ENCODE measurements at regions not wholly inside any gene's neighbourhood (a gene's known extent, or its start where the extent isn't known, plus 50 kb on each side); places are given as distances from the start of the nearest gene placed in this dataset.

GRCh38 chr6:77036400-77036799, 426.9 kb downstream of the HTR1B start:
- RAD21 ChIA-PET (ENCODE audit: low non-redundant PET in 1 of 2, low total read pairs in 2 of 2, uncharacterized antibody in 2 of 2, unreplicated experiment in 2 of 2), result no interaction called here
- Histone ChIP-seq H3K27ac (ENCODE audit: low read depth, low read length) (no peak overlapping the region), H3K4me1 (ENCODE audit: control insufficient read depth in 1 of 2, insufficient read depth in 2 of 2, low read length in 2 of 2) (peaks cover 0 to 7% of the 10 kb centered on the region in 2 experiments; a peak in 2 of 4 replicates), H3K4me2 (ENCODE audit: low read length) (no peak overlapping the region), H4K20me1 (ENCODE audit: insufficient read depth) (no peaks in the 10 kb centered on the region), H3K4me3 (replicated peaks in 1 of 2; ENCODE audit: low read depth in 1 of 2, low read length in 2 of 2) (no peak overlapping the region), H3K36me3 (ENCODE audit: control insufficient read depth in 1 of 2, insufficient read depth in 2 of 2, low read length in 2 of 2) (no peaks in the 10 kb centered on the region), H2AFZ (ENCODE audit: low read depth, low read length, poor library complexity, severe bottlenecking) (no peak overlapping the region), H3K27me3 (ENCODE audit: insufficient read depth, low read length) (no peaks in the 10 kb centered on the region), H3K9ac (ENCODE audit: low read length) (no peak overlapping the region), H3K79me2 (ENCODE audit: insufficient read depth, low read length) (no peaks in the 10 kb centered on the region), H3K9me3 (ENCODE audit: control insufficient read depth in 1 of 2, insufficient read depth in 1 of 2, low read depth in 1 of 2, low read length in 2 of 2) (no peaks in the 10 kb centered on the region), H3K9me2 (ENCODE audit: insufficient read depth) (no peaks in the 10 kb centered on the region)
- intact Hi-C loops (cut with micrococcal nuclease), result no loop called here
- DNase-seq (ENCODE audit: low read depth, low spot score) (no peak), ATAC-seq (no peak)
- no TSS peak for BruUV-seq (replicated peaks)
- CTCF ChIA-PET, result no interaction called here
- TF ChIP-seq CTCF (IDR thresholded peaks at IDR 0.05 in 2 of 3, conservative IDR thresholded peaks at IDR 0.05 in 1 of 3; ENCODE audit: borderline replicate concordance in 1 of 3, insufficient read depth in 1 of 3, low read depth in 2 of 3, low read length in 2 of 3) (no peak), CBX3 (IDR thresholded peaks at IDR 0.05; ENCODE audit: low read depth) (no peak), MAX (IDR thresholded peaks at IDR 0.05) (no peak), EZH2phosphoT487 (IDR thresholded peaks at IDR 0.05; ENCODE audit: borderline replicate concordance) (no peak), REST (IDR thresholded peaks at IDR 0.05; ENCODE audit: low read depth) (no peak), ZFX (IDR thresholded peaks at IDR 0.05) (no peak), ZBTB33 (IDR thresholded peaks at IDR 0.05; ENCODE audit: extremely low read depth, insufficient replicate concordance, low read length) (no peak), ATF3 (IDR thresholded peaks at IDR 0.05) (no peak), POLR2A (IDR thresholded peaks at IDR 0.05; ENCODE audit: borderline replicate concordance, extremely low read depth, insufficient read depth, insufficient read length) (no peak), SP1 (IDR thresholded peaks at IDR 0.05; ENCODE audit: low read depth) (no peak), SRF (IDR thresholded peaks at IDR 0.05; ENCODE audit: low read depth) (no peak), EGR1 (IDR thresholded peaks at IDR 0.05; ENCODE audit: low read depth) (no peak), ZNF274 (IDR thresholded peaks at IDR 0.05; ENCODE audit: low read depth, low read length) (no peak), CEBPB (IDR thresholded peaks at IDR 0.05; ENCODE audit: low read depth) (no peak), EZH2 (IDR thresholded peaks at IDR 0.05) (no peak), POLR2AphosphoS5 (IDR thresholded peaks at IDR 0.05; ENCODE audit: low read depth, low read length) (no peak), ELF1 (IDR thresholded peaks at IDR 0.05; ENCODE audit: borderline replicate concordance, low read depth) (no peak)
- POLR2A ChIA-PET, result no interaction called here
